ENCODE measurements at regions not wholly inside any gene's neighbourhood (a gene's known extent, or its start where the extent isn't known, plus 50 kb on each side); places are given as distances from the start of the nearest gene placed in this dataset.

- TF ChIP-seq ZNF462 (CRISPR knock-in tag; IDR thresholded peaks at IDR 0.05): no peak
- no peak for TF ChIP-seq STAT1 (IDR thresholded peaks at IDR 0.05; ENCODE audit: unreplicated experiment)
- no peak for TF ChIP-seq JUNB (IDR thresholded peaks at IDR 0.05; ENCODE audit: unreplicated experiment)
These were observed 376.7 kb downstream of the DNAH5 start (continued) for GRCh38 chr5:13567819-13568218.

GRCh38 chr5:13566871-13567339, 377.6 kb downstream of the DNAH5 start:
- no peaks in the 10 kb centered on the region for H3F3A ChIP-seq (replicated peaks; ENCODE audit: low read depth)
- H3K79me2 ChIP-seq (replicated peaks; ENCODE audit: insufficient read depth): no peaks in the 10 kb centered on the region
- H3K27me3 ChIP-seq (ENCODE audit: insufficient read depth): no peaks in the 10 kb centered on the region
- H3K27ac Mint-ChIP-seq: no peak overlapping the region
- no peak overlapping the region for H3K4me3 ChIP-seq
- H3K4me3 Mint-ChIP-seq: no peak overlapping the region
- peaks cover 16% of the 10 kb centered on the region; the same call in 1 of the 2 replicates for H3K9me2 ChIP-seq (ENCODE audit: insufficient read depth)
- H4K20me1 ChIP-seq (replicated peaks; ENCODE audit: insufficient read depth): no peaks in the 10 kb centered on the region
- no peak overlapping the region for H3K4me2 ChIP-seq
- ATAC-seq: no peak
- H2AFZ ChIP-seq: no peak overlapping the region; the same call in 1 of the 2 replicates
- H3K4me1 ChIP-seq (ENCODE audit: insufficient read depth): no peaks in the 10 kb centered on the region
- no peaks in the 10 kb centered on the region for H3K4me1 Mint-ChIP-seq
- no peaks in the 10 kb centered on the region; the same call in 1 of the 2 replicates for H3K36me3 ChIP-seq (ENCODE audit: insufficient read depth)
- H3K36me3 Mint-ChIP-seq (ENCODE audit: low read depth): no peaks in the 10 kb centered on the region; the same call in 2 of the 3 replicates
- DNase-seq (ENCODE audit: low spot score): peak; percentile 10
- H3K9me3 Mint-ChIP-seq: peaks cover 8% of the 10 kb centered on the region; the same call in 2 of the 3 replicates
- H3K27me3 Mint-ChIP-seq (ENCODE audit: insufficient read depth, low read depth, poor library complexity): peaks cover 2% of the 10 kb centered on the region
- H3K27ac ChIP-seq (ENCODE audit: low read depth): no peak overlapping the region
- TF ChIP-seq ZNF331 (CRISPR knock-in tag; IDR thresholded peaks at IDR 0.05; ENCODE audit: low read depth): no peak
- TF ChIP-seq ZNF462 (CRISPR knock-in tag; IDR thresholded peaks at IDR 0.05): no peak
- no peak for TF ChIP-seq ETS1 (IDR thresholded peaks at IDR 0.05)
- TF ChIP-seq CTCF (conservative IDR thresholded peaks at IDR 0.05; ENCODE audit: low read depth in 2 of 2): no peak

All from GM23338 (cell line).